HPDE6-E6E7 (cell line): ENCODE measurements at regions not wholly inside any gene's neighbourhood (a gene's known extent, or its start where the extent isn't known, plus 50 kb on each side); places are given as distances from the start of the nearest gene placed in this dataset.
A peak's percentile ranks its signal among the peaks of the same experiment; 100 is the strongest.
"Not testable (repeated sequence)": the region's sequence is repeated elsewhere in the genome, so short reads cannot be mapped to it uniquely, and the experiment has no call there.

Source experiments
- DNase-seq: peaks from one replicate; pipeline ENCODE4 v3.0.0; 2011; ENCODE audit warnings: missing footprints; ENCODE audit errors: extremely low spot score

- DNase-seq = no peak
Measured at GRCh38 chr17:33695431-33695830, 402.3 kb upstream of the ASIC2 start.

- DNase-seq = no peak
Measured at GRCh38 chr17:33696102-33696501, 403.0 kb upstream of the ASIC2 start.

- DNase-seq = no peak
Measured at GRCh38 chr17:33697557-33697956, 404.5 kb upstream of the ASIC2 start.

GRCh38 chr17:33701910-33702309 is 408.8 kb upstream of the ASIC2 start:
- no peak for DNase-seq

- no peak for DNase-seq
Measured at GRCh38 chr17:33704856-33705255, 411.8 kb upstream of the ASIC2 start.

- DNase-seq = no peak
Measured at GRCh38 chr17:33709881-33710280, 416.8 kb upstream of the ASIC2 start.

- no peak for DNase-seq
Measured at GRCh38 chr17:33712120-33712519, 419.0 kb upstream of the ASIC2 start.

GRCh38 chr17:33716957-33717356 is 423.9 kb upstream of the ASIC2 start:
- DNase-seq = no peak

GRCh38 chr17:33723736-33724135 is 430.6 kb upstream of the ASIC2 start:
- DNase-seq = not testable (repeated sequence)

GRCh38 chr17:33725675-33726271 is 432.7 kb upstream of the ASIC2 start:
- peak; percentile 10 for DNase-seq

- no peak for DNase-seq
Measured at GRCh38 chr17:33730131-33730530, 437.0 kb upstream of the ASIC2 start.

GRCh38 chr17:33732116-33732515 is 439.0 kb upstream of the ASIC2 start:
- DNase-seq = no peak

GRCh38 chr17:33739714-33740113 is 446.6 kb upstream of the ASIC2 start:
- no peak for DNase-seq

GRCh38 chr17:33745047-33745760 is 452.1 kb upstream of the ASIC2 start:
- no peak for DNase-seq

- no peak for DNase-seq
Measured at GRCh38 chr17:33749171-33749570, 456.1 kb upstream of the ASIC2 start.

GRCh38 chr17:33750943-33751701 is 458.0 kb upstream of the ASIC2 start:
- peak; percentile 29 for DNase-seq

- no peak for DNase-seq
Measured at GRCh38 chr17:33751702-33752065, 458.6 kb upstream of the ASIC2 start.

- DNase-seq = no peak
Measured at GRCh38 chr17:33753452-33753851, 460.4 kb upstream of the ASIC2 start.

- DNase-seq = no peak
Measured at GRCh38 chr17:33756021-33756420, 462.9 kb upstream of the ASIC2 start.

GRCh38 chr17:33765871-33766270 is 472.8 kb upstream of the ASIC2 start:
- no peak for DNase-seq

- no peak for DNase-seq
Measured at GRCh38 chr17:33766721-33767120, 473.6 kb upstream of the ASIC2 start.

GRCh38 chr17:33769066-33769465 is 476.0 kb upstream of the ASIC2 start:
- DNase-seq = no peak

- DNase-seq = no peak
Measured at GRCh38 chr17:33776304-33776703, 478.8 kb upstream of the CCL2 start.
